SK-N-SH (cell line): ENCODE measurements at regions not wholly inside any gene's neighbourhood (a gene's known extent, or its start where the extent isn't known, plus 50 kb on each side); places are given as distances from the start of the nearest gene placed in this dataset.

Source experiments
- CTCF ChIA-PET: fragments of 300-600, 350-600 bp; formaldehyde crosslinking; extraction: SDS; loops from one replicate; lab custom pipeline; 2021; lab: Yijun Ruan, JAX
- POLR2A ChIA-PET: fragments of 350-600 bp; sonication (Branson Sonifier 250); formaldehyde crosslinking; extraction: SDS; loops from one replicate; lab custom pipeline; 2020; ENCODE audit warnings: antibody characterized with exemption, inconsistent platforms; lab: Yijun Ruan, JAX
- DNase-seq: peaks from one replicate; pipeline ENCODE4 v3.0.0; 2012
- H2AFZ ChIP-seq: fragments of 200-600 bp; sonication (generic); 2 replicates; pipeline ENCODE4 v1.8.1; 2016; ENCODE audit warnings: antibody characterized with exemption, mild to moderate bottlenecking, low read depth
- H3F3A ChIP-seq: fragments of 200-600 bp; sonication (generic); replicated peaks from 2 replicates; pipeline ENCODE3; 2016; ENCODE audit warnings: antibody characterized with exemption, mild to moderate bottlenecking; ENCODE audit not compliant: insufficient read depth
- H3K27ac ChIP-seq, 2 experiments: fragments of 200-500 bp in 1 of 2; fragments of 200-600 bp in 1 of 2; sonication (Bioruptor generic) in 1 of 2; sonication (generic), shearing (Covaris generic) in 1 of 2; 2 replicates each; pipeline versions ENCODE4 v1.5.1 to v1.6.1; 2014 to 2016; ENCODE audit warnings: low read depth in 2 of 2, inconsistent platforms in 1 of 2, low read length in 1 of 2, mild to moderate bottlenecking in 1 of 2, mixed read lengths in 1 of 2
- H3K27me3 ChIP-seq: fragments of 200-600 bp; sonication (generic), shearing (Covaris generic); 2 replicates; pipeline ENCODE4 v1.6.1; 2016; ENCODE audit warnings: mixed run types; ENCODE audit not compliant: insufficient read depth
- H3K36me3 ChIP-seq, 2 experiments: fragments of 200-500 bp in 1 of 2; fragments of 200-600 bp in 1 of 2; sonication (Bioruptor generic) in 1 of 2; sonication (generic) in 1 of 2; replicated peaks in 1 of 2; 2 replicates each; pipeline versions ENCODE3 to v1.5.1; 2014 to 2016; ENCODE audit warnings: low read length in 1 of 2, mild to moderate bottlenecking in 1 of 2; ENCODE audit not compliant: insufficient read depth in 2 of 2, control insufficient read depth in 1 of 2
- H3K4me1 ChIP-seq, 2 experiments: fragments of 200-500 bp in 1 of 2; fragments of 200-600 bp in 1 of 2; sonication (Bioruptor generic) in 1 of 2; sonication (generic), shearing (Covaris generic) in 1 of 2; 2 replicates each; pipeline versions ENCODE4 v1.5.1 to v1.6.1; 2014 to 2016; ENCODE audit warnings: low read depth in 1 of 2, low read length in 1 of 2, mixed run types in 1 of 2; ENCODE audit not compliant: insufficient read depth in 2 of 2, control insufficient read depth in 1 of 2
- H3K4me2 ChIP-seq: fragments of 200-600 bp; sonication (generic), shearing (Covaris generic); 2 replicates; pipeline ENCODE4 v1.6.1; 2017; ENCODE audit warnings: mixed run types
- H3K4me3 ChIP-seq, 2 experiments: fragments of 200-500 bp in 1 of 2; fragments of 200-600 bp in 1 of 2; sonication (Bioruptor generic) in 1 of 2; sonication (generic), shearing (Covaris generic) in 1 of 2; 2 replicates each; pipeline versions ENCODE4 v1.5.1 to v1.8.1; 2014 to 2016; ENCODE audit warnings: low read depth in 2 of 2, inconsistent platforms in 1 of 2, low read length in 1 of 2, mild to moderate bottlenecking in 1 of 2, mixed read lengths in 1 of 2, moderate library complexity in 1 of 2
- H3K79me2 ChIP-seq: fragments of 200-600 bp; sonication (generic); 2 replicates; pipeline ENCODE4 v1.8.1; 2017; ENCODE audit warnings: mild to moderate bottlenecking; ENCODE audit not compliant: insufficient read depth
- H3K9ac ChIP-seq: fragments of 200-600 bp; sonication (generic); 2 replicates; pipeline ENCODE4 v1.6.1; 2017; ENCODE audit warnings: mixed run types
- H3K9me2 ChIP-seq: fragments of 200-600 bp; sonication (generic); 2 replicates; pipeline ENCODE4 v1.6.1; 2017; ENCODE audit warnings: mixed run types
- H3K9me3 ChIP-seq: fragments of 200-600 bp; sonication (generic); 2 replicates; pipeline ENCODE4 v1.6.1; 2017; ENCODE audit warnings: mixed run types, mild to moderate bottlenecking, moderate library complexity
- H4K20me1 ChIP-seq: fragments of 200-600 bp; sonication (generic); 2 replicates; pipeline ENCODE4 v1.6.1; 2017; ENCODE audit warnings: mild to moderate bottlenecking, mixed run types; ENCODE audit not compliant: insufficient read depth
- EP300 ChIP-seq, 2 experiments: IDR thresholded peaks; 2 replicates each; pipeline versions ENCODE4 v1.4.0 to v1.6.1; 2012; ENCODE audit warnings: borderline replicate concordance in 1 of 2, low read depth in 1 of 2, low read length in 1 of 2
- EZH2phosphoT487 ChIP-seq: fragments of 200-600 bp; sonication (generic); IDR thresholded peaks from 2 replicates; pipeline ENCODE4 v1.6.1; 2017; ENCODE audit warnings: low read depth, mixed run types, mild to moderate bottlenecking, antibody characterized with exemption, moderate library complexity, borderline replicate concordance
- FOXM1 ChIP-seq: IDR thresholded peaks from 2 replicates; pipeline ENCODE4 v1.4.0; 2012; ENCODE audit warnings: low read depth, mild to moderate bottlenecking
- GABPA ChIP-seq: IDR thresholded peaks from 2 replicates; pipeline ENCODE4 v1.4.0; 2012; ENCODE audit warnings: low read depth, mild to moderate bottlenecking
- GATA2 ChIP-seq: sonication (generic); formaldehyde crosslinking; IDR thresholded peaks from 2 replicates; pipeline ENCODE4 v1.5.0; 2020; ENCODE audit warnings: mild to moderate bottlenecking, missing genetic modification reagents
- MEF2A ChIP-seq: IDR thresholded peaks from 2 replicates; pipeline ENCODE4 v1.4.0; 2012; ENCODE audit warnings: low read depth, borderline replicate concordance
- RAD21 ChIP-seq: IDR thresholded peaks from 2 replicates; pipeline ENCODE4 v1.6.1; 2012; ENCODE audit warnings: mild to moderate bottlenecking, low read length
- SIN3A ChIP-seq: IDR thresholded peaks from 2 replicates; pipeline ENCODE4 v1.6.1; 2012; ENCODE audit warnings: low read depth, mild to moderate bottlenecking, low read length, moderate library complexity, borderline replicate concordance
- SMC3 ChIP-seq: IDR thresholded peaks from 2 replicates; pipeline ENCODE4 v1.6.1; 2012; ENCODE audit warnings: low read depth, low read length, improper control_type of control experiment
- TAF1 ChIP-seq: IDR thresholded peaks from 2 replicates; pipeline ENCODE4 v1.6.1; 2012; ENCODE audit warnings: low read depth, mild to moderate bottlenecking, low read length, moderate library complexity, borderline replicate concordance
- TCF12 ChIP-seq: IDR thresholded peaks from 2 replicates; pipeline ENCODE4 v1.4.0; 2012
- TEAD4 ChIP-seq: IDR thresholded peaks from 2 replicates; pipeline ENCODE4 v1.4.0; 2012; ENCODE audit warnings: mild to moderate bottlenecking, borderline replicate concordance; ENCODE audit not compliant: insufficient read depth
- YY1 ChIP-seq: IDR thresholded peaks from 2 replicates; pipeline ENCODE4 v1.4.0; 2012; ENCODE audit warnings: low read depth, mild to moderate bottlenecking
- WGBS: methylation state at CpG from one replicate; pipeline ENCODE4 v1.1.6; 2017; ENCODE audit warnings: low lambda C conversion rate; 5-methylcytosine and 5-hydroxymethylcytosine counted together
- TF ChIP-seq, protein P1 (sequence below): fragments of 150-350 bp; IDR thresholded peaks from 2 replicates; pipeline ENCODE4 v1.6.1; 2016; ENCODE audit warnings: mild to moderate bottlenecking, low read depth, low read length
- TF ChIP-seq, protein P2 (sequence below): IDR thresholded peaks from 2 replicates; pipeline ENCODE4 v1.4.0; 2012; ENCODE audit warnings: low read depth, borderline replicate concordance
- TF ChIP-seq, protein P3 (sequence below): IDR thresholded peaks from 2 replicates; pipeline ENCODE4 v1.6.1; 2012; ENCODE audit warnings: mild to moderate bottlenecking, low read depth, low read length, moderate library complexity
- TF ChIP-seq, protein P4 (sequence below): IDR thresholded peaks from 2 replicates; pipeline ENCODE4 v1.4.0; 2012; ENCODE audit warnings: low read depth, borderline replicate concordance

DNA sequence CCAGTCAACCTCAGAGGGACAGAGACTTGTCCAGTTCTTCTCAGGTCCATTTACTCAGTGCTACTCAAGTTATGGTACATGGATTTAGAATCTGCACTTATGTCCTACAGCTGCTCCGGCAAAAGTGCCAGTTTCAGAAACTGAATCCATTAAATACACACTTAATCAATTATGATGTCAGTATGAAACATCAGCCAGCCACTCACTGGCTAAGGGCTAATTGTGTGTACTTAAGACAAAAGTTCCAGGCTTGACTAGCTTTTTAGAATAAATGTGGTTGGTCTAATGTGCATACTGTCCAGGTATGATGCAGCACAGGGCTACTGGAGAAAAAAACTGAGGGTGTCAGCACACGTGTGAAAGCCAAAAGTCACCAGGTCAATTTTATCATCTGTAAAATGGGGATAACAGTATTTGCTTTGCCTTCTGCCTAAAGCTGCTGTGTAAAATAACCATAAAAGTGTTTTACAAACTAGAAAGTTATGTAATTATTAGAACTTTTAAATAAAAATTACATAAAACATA, 55.4 kb upstream of the CYP2D6 start:
- H4K20me1 ChIP-seq = peaks cover 78% of the 10 kb centered on the region
- CTCF ChIA-PET = interaction anchor here (1.2 kb wide), 1 partner anchor 13 kb away, joined by 3 read pairs; no protein-coding TSS in a partner anchor
- no peak overlapping the region for H2AFZ ChIP-seq
- TF ChIP-seq MEF2A (no peak), EP300 (IDR thresholded peaks at IDR 0.05; ENCODE audit: borderline replicate concordance in 1 of 2, low read depth in 1 of 2, low read length in 1 of 2) (no peak), GATA2 (CRISPR knock-in tag) (no peak), SIN3A (no peak), SMC3 (no peak), RAD21 (no peak), TEAD4 (no peak), EZH2phosphoT487 (no peak), TCF12 (no peak), TAF1 (no peak), FOXM1 (no peak), GABPA (no peak), YY1 (no peak)
- TF ChIP-seq, protein P1, sequence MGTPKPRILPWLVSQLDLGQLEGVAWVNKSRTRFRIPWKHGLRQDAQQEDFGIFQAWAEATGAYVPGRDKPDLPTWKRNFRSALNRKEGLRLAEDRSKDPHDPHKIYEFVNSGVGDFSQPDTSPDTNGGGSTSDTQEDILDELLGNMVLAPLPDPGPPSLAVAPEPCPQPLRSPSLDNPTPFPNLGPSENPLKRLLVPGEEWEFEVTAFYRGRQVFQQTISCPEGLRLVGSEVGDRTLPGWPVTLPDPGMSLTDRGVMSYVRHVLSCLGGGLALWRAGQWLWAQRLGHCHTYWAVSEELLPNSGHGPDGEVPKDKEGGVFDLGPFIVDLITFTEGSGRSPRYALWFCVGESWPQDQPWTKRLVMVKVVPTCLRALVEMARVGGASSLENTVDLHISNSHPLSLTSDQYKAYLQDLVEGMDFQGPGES = no peak
- TF ChIP-seq, protein P2, sequence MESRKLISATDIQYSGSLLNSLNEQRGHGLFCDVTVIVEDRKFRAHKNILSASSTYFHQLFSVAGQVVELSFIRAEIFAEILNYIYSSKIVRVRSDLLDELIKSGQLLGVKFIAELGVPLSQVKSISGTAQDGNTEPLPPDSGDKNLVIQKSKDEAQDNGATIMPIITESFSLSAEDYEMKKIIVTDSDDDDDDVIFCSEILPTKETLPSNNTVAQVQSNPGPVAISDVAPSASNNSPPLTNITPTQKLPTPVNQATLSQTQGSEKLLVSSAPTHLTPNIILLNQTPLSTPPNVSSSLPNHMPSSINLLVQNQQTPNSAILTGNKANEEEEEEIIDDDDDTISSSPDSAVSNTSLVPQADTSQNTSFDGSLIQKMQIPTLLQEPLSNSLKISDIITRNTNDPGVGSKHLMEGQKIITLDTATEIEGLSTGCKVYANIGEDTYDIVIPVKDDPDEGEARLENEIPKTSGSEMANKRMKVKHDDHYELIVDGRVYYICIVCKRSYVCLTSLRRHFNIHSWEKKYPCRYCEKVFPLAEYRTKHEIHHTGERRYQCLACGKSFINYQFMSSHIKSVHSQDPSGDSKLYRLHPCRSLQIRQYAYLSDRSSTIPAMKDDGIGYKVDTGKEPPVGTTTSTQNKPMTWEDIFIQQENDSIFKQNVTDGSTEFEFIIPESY = no peak
- TF ChIP-seq, protein P3, sequence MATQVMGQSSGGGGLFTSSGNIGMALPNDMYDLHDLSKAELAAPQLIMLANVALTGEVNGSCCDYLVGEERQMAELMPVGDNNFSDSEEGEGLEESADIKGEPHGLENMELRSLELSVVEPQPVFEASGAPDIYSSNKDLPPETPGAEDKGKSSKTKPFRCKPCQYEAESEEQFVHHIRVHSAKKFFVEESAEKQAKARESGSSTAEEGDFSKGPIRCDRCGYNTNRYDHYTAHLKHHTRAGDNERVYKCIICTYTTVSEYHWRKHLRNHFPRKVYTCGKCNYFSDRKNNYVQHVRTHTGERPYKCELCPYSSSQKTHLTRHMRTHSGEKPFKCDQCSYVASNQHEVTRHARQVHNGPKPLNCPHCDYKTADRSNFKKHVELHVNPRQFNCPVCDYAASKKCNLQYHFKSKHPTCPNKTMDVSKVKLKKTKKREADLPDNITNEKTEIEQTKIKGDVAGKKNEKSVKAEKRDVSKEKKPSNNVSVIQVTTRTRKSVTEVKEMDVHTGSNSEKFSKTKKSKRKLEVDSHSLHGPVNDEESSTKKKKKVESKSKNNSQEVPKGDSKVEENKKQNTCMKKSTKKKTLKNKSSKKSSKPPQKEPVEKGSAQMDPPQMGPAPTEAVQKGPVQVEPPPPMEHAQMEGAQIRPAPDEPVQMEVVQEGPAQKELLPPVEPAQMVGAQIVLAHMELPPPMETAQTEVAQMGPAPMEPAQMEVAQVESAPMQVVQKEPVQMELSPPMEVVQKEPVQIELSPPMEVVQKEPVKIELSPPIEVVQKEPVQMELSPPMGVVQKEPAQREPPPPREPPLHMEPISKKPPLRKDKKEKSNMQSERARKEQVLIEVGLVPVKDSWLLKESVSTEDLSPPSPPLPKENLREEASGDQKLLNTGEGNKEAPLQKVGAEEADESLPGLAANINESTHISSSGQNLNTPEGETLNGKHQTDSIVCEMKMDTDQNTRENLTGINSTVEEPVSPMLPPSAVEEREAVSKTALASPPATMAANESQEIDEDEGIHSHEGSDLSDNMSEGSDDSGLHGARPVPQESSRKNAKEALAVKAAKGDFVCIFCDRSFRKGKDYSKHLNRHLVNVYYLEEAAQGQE = no peak
- TF ChIP-seq, protein P4, sequence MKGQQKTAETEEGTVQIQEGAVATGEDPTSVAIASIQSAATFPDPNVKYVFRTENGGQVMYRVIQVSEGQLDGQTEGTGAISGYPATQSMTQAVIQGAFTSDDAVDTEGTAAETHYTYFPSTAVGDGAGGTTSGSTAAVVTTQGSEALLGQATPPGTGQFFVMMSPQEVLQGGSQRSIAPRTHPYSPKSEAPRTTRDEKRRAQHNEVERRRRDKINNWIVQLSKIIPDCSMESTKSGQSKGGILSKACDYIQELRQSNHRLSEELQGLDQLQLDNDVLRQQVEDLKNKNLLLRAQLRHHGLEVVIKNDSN = no peak
- H3K9me2 ChIP-seq = no peaks in the 10 kb centered on the region
- no peaks in the 10 kb centered on the region for H3F3A ChIP-seq
- WGBS = 94% methylated on average over 2 of the region's 2 CpGs
- no peaks in the 10 kb centered on the region for H3K36me3 ChIP-seq
- no peak overlapping the region for H3K27ac ChIP-seq
- no peaks in the 10 kb centered on the region for H3K27me3 ChIP-seq
- no peak overlapping the region for H3K4me2 ChIP-seq
- H3K4me3 ChIP-seq = no peak overlapping the region
- H3K79me2 ChIP-seq = no peaks in the 10 kb centered on the region
- no peak for DNase-seq
- POLR2A ChIA-PET = no interaction called here
- H3K9ac ChIP-seq = no peak overlapping the region
- no peaks in the 10 kb centered on the region; a peak in 1 of 4 replicates for H3K4me1 ChIP-seq
- no peaks in the 10 kb centered on the region for H3K9me3 ChIP-seq
